ENCODE measurements at regions not wholly inside any gene's neighbourhood (a gene's known extent, or its start where the extent isn't known, plus 50 kb on each side); places are given as distances from the start of the nearest gene placed in this dataset.

- TF ChIP-seq NCOA2 (CRISPR knock-in tag; IDR thresholded peaks at IDR 0.05) (peak; percentile 91), HINFP (CRISPR knock-in tag; IDR thresholded peaks at IDR 0.05; ENCODE audit: low read depth) (peak; percentile 93), ZBTB4 (CRISPR knock-in tag; IDR thresholded peaks at IDR 0.05; ENCODE audit: borderline replicate concordance) (no peak), IRF9 (CRISPR knock-in tag; IDR thresholded peaks at IDR 0.05; ENCODE audit: borderline replicate concordance) (peak; percentile 67; the same call in 1 of the 2 replicates), THAP7 (CRISPR knock-in tag; IDR thresholded peaks at IDR 0.05) (no peak), MBD4 (IDR thresholded peaks at IDR 0.05; ENCODE audit: borderline replicate concordance, low read length) (no peak), SRY (CRISPR knock-in tag; IDR thresholded peaks at IDR 0.05) (0 out of 2 replicates have a peak, but pooled peaks have one; percentile 20), ZNF205 (CRISPR knock-in tag; IDR thresholded peaks at IDR 0.05) (peak; percentile 87), ZBTB21 (CRISPR knock-in tag; IDR thresholded peaks at IDR 0.05) (no peak), POLR2A (IDR thresholded peaks at IDR 0.05; ENCODE audit: insufficient read depth in 1 of 2, low read depth in 2 of 2, low read length in 2 of 2) (peak; percentile 62 to 73), ZSCAN31 (CRISPR knock-in tag; IDR thresholded peaks at IDR 0.05; ENCODE audit: low read depth) (peak; percentile 13; the same call in 1 of the 2 replicates), E2F2 (CRISPR knock-in tag; IDR thresholded peaks at IDR 0.05; ENCODE audit: borderline replicate concordance) (0 out of 2 replicates have a peak, but pooled peaks have one; percentile 55), GTF3A (CRISPR knock-in tag; conservative IDR thresholded peaks at IDR 0.05) (no peak), ZFP82 (CRISPR knock-in tag; IDR thresholded peaks at IDR 0.05; ENCODE audit: borderline replicate concordance) (peak; percentile 91; the same call in 1 of the 2 replicates), ZBTB38 (CRISPR knock-in tag; IDR thresholded peaks at IDR 0.05) (peak; percentile 61; the same call in 1 of the 2 replicates), ASH2L (IDR thresholded peaks at IDR 0.05; ENCODE audit: insufficient read length, low read depth, low read length) (peak; percentile 56), SALL1 (CRISPR knock-in tag; IDR thresholded peaks at IDR 0.05) (peak; percentile 73), HNRNPUL1 (IDR thresholded peaks at IDR 0.05; ENCODE audit: low read depth, low read length) (no peak), TARDBP (CRISPR knock-in tag; IDR thresholded peaks at IDR 0.05) (0 out of 2 replicates have a peak, but pooled peaks have one; percentile 47), NFKB2 (CRISPR knock-in tag; IDR thresholded peaks at IDR 0.05; ENCODE audit: borderline replicate concordance) (0 out of 2 replicates have a peak, but pooled peaks have one; percentile 17)
Measured at GRCh38 chr1:207963427-207964194, 52.7 kb upstream of the CD34 start (continued).
